ENCODE measurements at regions not wholly inside any gene's neighbourhood (a gene's known extent, or its start where the extent isn't known, plus 50 kb on each side); places are given as distances from the start of the nearest gene placed in this dataset.
"Not testable (repeated sequence)": the region's sequence is repeated elsewhere in the genome, so short reads cannot be mapped to it uniquely, and the experiment has no call there.

DNA sequence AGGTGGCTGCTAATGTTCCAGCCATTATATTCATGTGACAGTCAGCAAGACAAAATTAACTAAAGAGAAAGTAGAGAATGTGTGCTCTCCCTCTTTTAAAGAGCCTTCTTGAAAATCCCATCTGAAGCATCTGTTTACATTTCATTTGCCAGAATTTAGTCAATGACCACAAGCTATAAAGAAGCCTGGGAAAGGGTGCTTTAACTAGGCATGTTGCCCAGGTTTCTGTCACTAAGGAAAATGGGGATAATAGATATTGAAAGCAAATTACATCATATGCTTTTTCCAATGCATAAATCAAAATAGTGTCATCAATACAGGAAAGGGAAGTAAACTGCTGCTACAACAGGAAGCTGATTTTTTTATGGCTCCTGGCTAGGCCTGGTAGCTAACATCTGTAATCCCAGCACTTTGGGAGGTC, 67.7 kb downstream of the ELAPOR2 start:
- H3K4me1 ChIP-seq = peaks cover 0 to 2% (median 0%) of the 10 kb centered on the region in 12 donors
- H3K36me3 ChIP-seq = no peaks in the 10 kb centered on the region
- ATAC-seq (no peak), DNase-seq (no peak)
- no peak overlapping the region for H3K4me3 ChIP-seq
- peaks cover 0 to 12% (median 0%) of the 10 kb centered on the region in 12 donors for H3K9me3 ChIP-seq
- H3K27me3 ChIP-seq = no peaks in the 10 kb centered on the region
- no peak for TF ChIP-seq CTCF (IDR thresholded peaks at IDR 0.05)
- no peak for TF ChIP-seq POLR2A (IDR thresholded peaks at IDR 0.05)
- no peak overlapping the region for H3K27ac ChIP-seq
- intact Hi-C loops (cut with DNase I) = no loop called here

GRCh38 chr7:86991093-86991769, 68.2 kb downstream of the ELAPOR2 start:
- TF ChIP-seq POLR2A (IDR thresholded peaks at IDR 0.05) (no peak), CTCF (IDR thresholded peaks at IDR 0.05) (no peak)

GRCh38 chr7:86989407-86989806, 70.0 kb downstream of the ELAPOR2 start:
- Histone ChIP-seq H3K36me3 (no peaks in the 10 kb centered on the region), H3K4me1 (peaks cover 0 to 2% (median 0%) of the 10 kb centered on the region in 12 donors), H3K27ac (no peak overlapping the region), H3K9me3 (peaks cover 0 to 27% (median 1%) of the 10 kb centered on the region in 12 donors), H3K4me3 (no peak overlapping the region), H3K27me3 (no peaks in the 10 kb centered on the region)
- ATAC-seq = no peak
- no peak for DNase-seq
- intact Hi-C loops (cut with DNase I) = no loop called here
- TF ChIP-seq CTCF (IDR thresholded peaks at IDR 0.05) (no peak), POLR2A (IDR thresholded peaks at IDR 0.05) (no peak)
- WGBS, 4 donors = 93 to 95% (median 93%) methylated on average over 8 of the region's 8 CpGs

More at GRCh38 chr7:86991093-86991769, 68.2 kb downstream of the ELAPOR2 start:
- no peak for DNase-seq
- H3K4me1 ChIP-seq = peaks cover 0 to 2% (median 0%) of the 10 kb centered on the region in 12 donors
- ATAC-seq = no peak
- H3K27ac ChIP-seq = no peak overlapping the region
- no peaks in the 10 kb centered on the region for H3K36me3 ChIP-seq
- H3K27me3 ChIP-seq = no peaks in the 10 kb centered on the region
- no peak overlapping the region for H3K4me3 ChIP-seq
- intact Hi-C loops (cut with DNase I) = no loop called here
- peaks cover 0 to 12% (median 0%) of the 10 kb centered on the region in 12 donors for H3K9me3 ChIP-seq

DNA sequence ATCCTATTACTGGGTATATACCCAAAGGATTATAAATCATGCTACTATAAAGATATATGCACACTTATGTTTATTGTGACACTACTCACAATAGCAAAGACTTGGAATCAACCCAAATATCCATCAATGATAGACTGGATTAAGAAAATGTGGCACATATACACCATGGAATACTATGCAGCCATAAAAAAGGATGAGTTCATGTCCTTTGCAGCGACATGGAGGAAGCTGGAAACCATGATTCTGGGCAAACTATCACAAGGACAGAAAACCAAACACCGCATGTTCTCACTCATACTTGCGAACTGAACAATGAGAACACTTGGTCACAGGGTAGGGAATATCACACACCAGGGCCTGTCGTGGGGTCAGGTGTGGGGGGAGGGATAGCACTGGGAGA, 71.6 kb downstream of the ELAPOR2 start:
- intact Hi-C loops (cut with DNase I); H3K36me3 ChIP-seq; H3K27ac ChIP-seq; H3K27me3 ChIP-seq; ATAC-seq; H3K4me3 ChIP-seq; H3K4me1 ChIP-seq; DNase-seq: not testable (repeated sequence)
- WGBS, 4 donors = 93 to 98% (median 95%) methylated on average over 4 of the region's 4 CpGs
- H3K9me3 ChIP-seq = peaks cover 0 to 37% (median 1%) of the 10 kb centered on the region in 12 donors

DNA sequence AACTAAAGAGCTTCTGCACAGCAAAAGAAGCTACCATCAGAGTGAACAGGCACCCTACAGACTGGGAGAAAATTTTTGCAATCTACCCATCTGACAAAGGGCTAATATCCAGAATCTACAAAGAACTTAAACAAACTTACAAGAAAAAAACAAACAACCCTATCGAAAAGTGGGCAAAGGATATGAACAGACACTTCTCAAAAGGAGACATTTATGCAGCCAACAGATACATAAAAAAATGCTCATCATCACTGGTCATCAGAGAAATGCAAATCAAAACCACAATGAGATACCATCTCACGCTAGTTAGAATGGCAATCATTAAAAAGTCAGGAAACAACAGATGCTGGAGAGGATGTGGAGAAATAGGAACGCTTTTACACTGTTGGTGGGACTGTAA, 72.1 kb downstream of the ELAPOR2 start:
- peaks cover 0 to 38% (median 1%) of the 10 kb centered on the region in 12 donors for H3K9me3 ChIP-seq
- WGBS, 4 donors = 74 to 91% (median 83%) methylated on average over 3 of the region's 3 CpGs
- H3K27ac ChIP-seq; H3K27me3 ChIP-seq; intact Hi-C loops (cut with DNase I); H3K4me3 ChIP-seq; H3K36me3 ChIP-seq; ATAC-seq; DNase-seq; H3K4me1 ChIP-seq: not testable (repeated sequence)

DNA sequence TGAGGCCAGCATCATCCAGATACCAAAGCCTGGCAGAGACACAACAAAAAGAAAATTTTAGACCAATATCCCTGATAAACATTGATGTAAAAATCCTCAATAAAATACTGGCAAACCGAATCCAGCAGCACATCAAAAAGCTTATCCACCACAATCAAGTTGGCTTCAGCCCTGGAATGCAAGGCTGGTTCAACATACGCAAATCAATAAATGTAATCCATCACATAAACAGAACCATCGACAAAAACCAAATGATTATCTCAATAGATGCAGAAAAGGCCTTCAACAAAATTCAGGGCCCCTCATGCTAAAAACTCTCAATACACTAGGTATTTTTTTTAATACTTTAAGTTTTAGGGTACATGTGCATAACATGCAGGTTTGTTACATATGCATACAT, 74.1 kb downstream of the ELAPOR2 start:
- H3K4me1 ChIP-seq; H3K27me3 ChIP-seq; DNase-seq; H3K36me3 ChIP-seq; H3K27ac ChIP-seq; ATAC-seq; H3K4me3 ChIP-seq; intact Hi-C loops (cut with DNase I): not testable (repeated sequence)
- H3K9me3 ChIP-seq = peaks cover 0 to 38% (median 1%) of the 10 kb centered on the region in 12 donors
- WGBS, 4 donors = 85 to 91% (median 89%) methylated on average over 3 of the region's 3 CpGs

DNA sequence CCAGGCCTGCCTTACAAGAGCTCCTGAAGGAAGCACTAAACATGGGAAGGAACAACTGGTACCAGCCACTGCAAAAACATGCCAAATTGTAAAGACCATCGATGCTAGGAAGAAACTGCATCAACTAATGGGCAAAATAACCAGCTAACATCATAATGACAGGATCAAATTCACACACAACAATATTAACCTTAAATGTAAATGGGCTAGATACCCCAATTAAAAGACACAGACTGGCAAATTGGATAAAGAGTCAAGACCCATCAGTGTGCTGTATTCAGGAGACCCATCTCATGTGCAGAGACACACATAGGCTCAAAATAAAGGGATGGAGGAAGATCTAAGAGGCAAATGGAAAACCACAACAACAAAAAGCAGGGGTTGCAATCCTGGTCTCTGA, 75.8 kb downstream of the ELAPOR2 start:
- H3K27ac ChIP-seq; H3K4me1 ChIP-seq; ATAC-seq; H3K4me3 ChIP-seq; H3K36me3 ChIP-seq; DNase-seq; H3K27me3 ChIP-seq; intact Hi-C loops (cut with DNase I): not testable (repeated sequence)
- peaks cover 0 to 38% (median 1%) of the 10 kb centered on the region in 12 donors for H3K9me3 ChIP-seq
- WGBS, 4 donors = 71 to 89% (median 80%) methylated on average over 1 of the region's 1 CpG

- 74 to 93% (median 87%) methylated on average over 3 to 9 of the region's 9 CpGs for WGBS, 4 donors
- peaks cover 0 to 26% (median under 1%) of the 10 kb centered on the region in 12 donors for H3K9me3 ChIP-seq
- H3K27me3 ChIP-seq; H3K36me3 ChIP-seq; ATAC-seq; H3K4me1 ChIP-seq; H3K4me3 ChIP-seq; H3K27ac ChIP-seq; intact Hi-C loops (cut with DNase I): not testable (repeated sequence)
- DNase-seq = peak in 1 of 5 donors; percentile 25
These were observed 77.5 kb downstream of the ELAPOR2 start for GRCh38 chr7:86981937-86982336.

Measured in heart left ventricle (tissue), 16 donors.